Heart left ventricle (tissue), 16 donors: ENCODE measurements at regions not wholly inside any gene's neighbourhood (a gene's known extent, or its start where the extent isn't known, plus 50 kb on each side); places are given as distances from the start of the nearest gene placed in this dataset.

Source experiments
- ATAC-seq, 4 donors: fragments of 200-7000 bp; cut with Tn5 transposase; one replicate each; pipeline ENCODE4 v1.9.1; 2020 to 2022; ENCODE audit warnings: moderate library complexity in 4 of 4, mild to moderate bottlenecking in 3 of 4, moderate number of reproducible peaks in 1 of 4
- DNase-seq, 5 donors: peaks; one replicate each; pipeline ENCODE4 v3.0.0-alpha.2; 2020
- H3K27ac ChIP-seq, 12 donors: fragments of 200-600 bp; sonication (generic) in 4 of 12; one replicate each; pipeline versions ENCODE4 v1.5.0 to v1.8.0; 2016 to 2022; ENCODE audit warnings: mild to moderate bottlenecking in 2 of 12
- H3K27me3 ChIP-seq, 9 donors: fragments of 200-600 bp; sonication (generic) in 2 of 9; one replicate each; pipeline versions ENCODE4 v1.5.1 to v1.8.0; 2016 to 2022; ENCODE audit warnings: mild to moderate bottlenecking in 3 of 9
- H3K36me3 ChIP-seq, 9 donors: fragments of 200-600 bp; sonication (generic) in 2 of 9; one replicate each; pipeline versions ENCODE4 v1.5.0 to v1.8.0; 2018 to 2022; ENCODE audit warnings: mild to moderate bottlenecking in 2 of 9
- H3K4me1 ChIP-seq, 12 donors: fragments of 200-600 bp; sonication (generic) in 4 of 12; one replicate each; pipeline versions ENCODE4 v1.5.0 to v1.8.0; 2016 to 2022; ENCODE audit warnings: mild to moderate bottlenecking in 3 of 12
- H3K4me3 ChIP-seq, 12 donors: fragments of 200-600 bp; sonication (generic) in 4 of 12; one replicate each; pipeline versions ENCODE4 v1.5.0 to v1.8.0; 2017 to 2022; ENCODE audit warnings: mild to moderate bottlenecking in 9 of 12, moderate library complexity in 4 of 12
- H3K9me3 ChIP-seq, 12 donors: fragments of 200-600 bp; sonication (generic) in 4 of 12; one replicate each; pipeline versions ENCODE4 v1.5.0 to v1.8.0; 2016 to 2022; ENCODE audit warnings: mild to moderate bottlenecking in 1 of 12
- CTCF ChIP-seq, 12 donors: fragments of 200-600 bp; sonication (generic) in 4 of 12; IDR thresholded peaks; one replicate each; pipeline versions ENCODE4 v1.5.0 to v1.8.0; 2018 to 2022; ENCODE audit warnings: antibody characterized with exemption in 12 of 12, mild to moderate bottlenecking in 5 of 12
- POLR2A ChIP-seq, 2 donors: fragments of 450-650 bp; IDR thresholded peaks; one replicate each; pipeline ENCODE4 v1.6.1; 2017; ENCODE audit warnings: antibody characterized with exemption in 2 of 2, mild to moderate bottlenecking in 2 of 2, moderate library complexity in 2 of 2
- WGBS, 4 donors: extraction: QIAGEN DNeasy Blood & Tissue Kit in 2 of 4; methylation state at CpG; one replicate each; pipeline versions ENCODE4 v1.1.5 to v1.1.7; 2013 to 2018; 5-methylcytosine and 5-hydroxymethylcytosine counted together
- intact Hi-C, 10 donors: fragments of 100-400 bp; cut with DNase I; formaldehyde crosslinking; loops; one replicate each; pipeline versions ENCODE4 v1.11.1 to v1.14.2; 2022
- donor health status: ischemic (EF 13 %, LVEDD 7.1; RV severe dilation, severe dysfunction).
- donor health status: healthy with polysubstance abuse.
- donor health status: DM: no; HTN: yes; CAD: no.
- donor health status: DM: no; HTN: no; CAD: no.
- donor health status: ischemic (EF 25% LVEDD 6.9; RV normal size, moderate dysfunction).
- donor health status: ischemic (EF 25% LVEDD 5.7; RV mildly dilated, moderate dysfunction).
- donor health status: healthy.
- donor health status: DM: yes; HTN: yes; CAD: no.
- donor health status: ischemic (EF 35%, LVEDD 5.7; RV mildly dilated, moderate dysfunction).
- donor health status: nonischemic (EF 11% LVEDD 7.7; RV severe dilation, severe dysfunction).
- donor health status: DM: yes; HTN: yes; CAD: no.
- donor health status: PGD.
- donor health status: ischemic (EF 29% LVEDD 5.4; RV normal size, mild dysfunction).
- donor health status: nonischemic (EF 23%, LVEDD 6.1; RV moderate dilation, normal function).

- Histone ChIP-seq H3K4me1 (no peaks in the 10 kb centered on the region), H3K27ac (no peak overlapping the region), H3K36me3 (no peaks in the 10 kb centered on the region), H3K27me3 (no peaks in the 10 kb centered on the region), H3K4me3 (no peak overlapping the region), H3K9me3 (no peaks in the 10 kb centered on the region)
- DNase-seq (no peak), ATAC-seq (no peak)
- WGBS, 4 donors: 66 to 81% (median 75%) methylated on average over 1 of the region's 1 CpG
- intact Hi-C loops: no loop called here
- TF ChIP-seq POLR2A (IDR thresholded peaks at IDR 0.05): no peak
- no peak for TF ChIP-seq CTCF (IDR thresholded peaks at IDR 0.05)
These were observed 544.2 kb downstream of the FOXG1 start for GRCh38 chr14:29310757-29311156.

- Histone ChIP-seq H3K27ac (no peak overlapping the region), H3K9me3 (no peaks in the 10 kb centered on the region), H3K4me1 (no peaks in the 10 kb centered on the region), H3K4me3 (no peak overlapping the region), H3K36me3 (no peaks in the 10 kb centered on the region), H3K27me3 (no peaks in the 10 kb centered on the region)
- intact Hi-C loops: no loop called here
- 41 to 55% (median 54%) methylated on average over 2 of the region's 2 CpGs for WGBS, 4 donors
- ATAC-seq: no peak
- no peak for TF ChIP-seq POLR2A (IDR thresholded peaks at IDR 0.05)
- no peak for TF ChIP-seq CTCF (IDR thresholded peaks at IDR 0.05)
- DNase-seq: no peak
These were observed 545.4 kb downstream of the FOXG1 start for GRCh38 chr14:29311983-29312382.

GRCh38 chr14:29316936-29317335 is 550.3 kb downstream of the FOXG1 start:
- Histone ChIP-seq H3K36me3 (no peaks in the 10 kb centered on the region), H3K4me3 (no peak overlapping the region), H3K27me3 (no peaks in the 10 kb centered on the region), H3K9me3 (peaks cover 0 to 5% (median 0%) of the 10 kb centered on the region in 12 donors), H3K4me1 (no peaks in the 10 kb centered on the region), H3K27ac (no peak overlapping the region)
- no peak for TF ChIP-seq POLR2A (IDR thresholded peaks at IDR 0.05)
- no peak for TF ChIP-seq CTCF (IDR thresholded peaks at IDR 0.05)
- WGBS, 4 donors: 50 to 68% (median 57%) methylated on average over 2 of the region's 2 CpGs
- intact Hi-C loops: no loop called here
- no peak for ATAC-seq
- DNase-seq: no peak

GRCh38 chr14:29317423-29317822 is 550.8 kb downstream of the FOXG1 start:
- ATAC-seq (no peak), DNase-seq (no peak)
- TF ChIP-seq POLR2A (IDR thresholded peaks at IDR 0.05) (no peak), CTCF (IDR thresholded peaks at IDR 0.05) (no peak)
- no peaks in the 10 kb centered on the region for H3K4me1 ChIP-seq
- no peak overlapping the region for H3K27ac ChIP-seq
- 74 to 86% (median 79%) methylated on average over 1 of the region's 1 CpG for WGBS, 4 donors
- H3K27me3 ChIP-seq: no peaks in the 10 kb centered on the region
- H3K4me3 ChIP-seq: no peak overlapping the region
- H3K36me3 ChIP-seq: no peaks in the 10 kb centered on the region
- intact Hi-C loops: no loop called here
- peaks cover 0 to 5% (median 0%) of the 10 kb centered on the region in 12 donors for H3K9me3 ChIP-seq
